Adrenal gland (tissue), 9 donors: ENCODE measurements at regions not wholly inside any gene's neighbourhood (a gene's known extent, or its start where the extent isn't known, plus 50 kb on each side); places are given as distances from the start of the nearest gene placed in this dataset.

Experiments used
- DNase-seq, 7 donors: peaks; one replicate each; pipeline ENCODE4 v3.0.0-alpha.2; 2019 to 2020
- H3K27ac ChIP-seq, 5 donors: fragments of 200-600 bp; sonication (generic) in 4 of 5; 1 replicate in 3 of 5; 2 replicates in 2 of 5; pipeline versions ENCODE4 v1.5.1 to v1.8.0; 2016 to 2020; ENCODE audit warnings: mild to moderate bottlenecking in 1 of 5
- H3K27me3 ChIP-seq: fragments of 200-600 bp; 2 replicates; pipeline ENCODE4 v1.8.0; 2021
- H3K36me3 ChIP-seq, 2 donors: fragments of 200-600 bp; replicated peaks in 1 of 2; 1 replicate in 1 of 2; 2 replicates in 1 of 2; pipeline versions ENCODE4 v1.5.1 to v1.8.0; 2018 to 2022
- H3K4me1 ChIP-seq, 2 donors: fragments of 200-600 bp; replicated peaks in 1 of 2; 1 replicate in 1 of 2; 2 replicates in 1 of 2; pipeline versions ENCODE4 v1.5.1 to v1.8.0; 2018 to 2021
- H3K4me3 ChIP-seq, 4 donors: fragments of 200-600 bp; sonication (generic) in 3 of 4; one replicate each; pipeline ENCODE4 v1.5.1; 2016 to 2018
- H3K9me3 ChIP-seq, 3 donors: fragments of 200-600 bp; sonication (generic) in 1 of 3; replicated peaks in 1 of 3; 1 replicate in 2 of 3; 2 replicates in 1 of 3; pipeline versions ENCODE4 v1.5.1 to v1.8.0; 2016 to 2021
- CTCF ChIP-seq, 6 experiments: fragments of 450-650 bp in 4 of 6; fragments of 200-600 bp in 2 of 6; sonication (generic) in 1 of 6; IDR thresholded peaks; 1 replicate in 5 of 6; 2 replicates in 1 of 6; pipeline versions ENCODE4 v1.5.1 to v1.8.0; 2016 to 2021; ENCODE audit warnings: antibody characterized with exemption in 6 of 6, mild to moderate bottlenecking in 2 of 6, moderate library complexity in 1 of 6
- POLR2A ChIP-seq, 2 donors: fragments of 450-650 bp; IDR thresholded peaks; one replicate each; pipeline ENCODE4 v1.6.1; 2017; ENCODE audit warnings: antibody characterized with exemption in 2 of 2, mild to moderate bottlenecking in 2 of 2, moderate library complexity in 1 of 2
- WGBS, 4 donors: extraction: QIAGEN DNeasy Blood & Tissue Kit in 2 of 4; methylation state at CpG; one replicate each; pipeline versions ENCODE4 v1.1.5 to v1.1.7; 2013 to 2017; 5-methylcytosine and 5-hydroxymethylcytosine counted together
- intact Hi-C, 2 donors: fragments of 100-400 bp; cut with DNase I; formaldehyde crosslinking; loops; one replicate each; pipeline versions ENCODE4 v1.14.1 to v1.15.0; 2022 to 2023
- donor health status: healthy with polysubstance abuse.
- donor health status: Bipolar disorder and iron deficiency.
- donor health status: DM: yes; HTN: yes; CAD: no.
- donor health status: DM: no; HTN: no; CAD: no.
- donor health status: DM: no; HTN: no; CAD: no.

GRCh38 chr5:74336297-74336696 lies 304.2 kb downstream of the ENC1 start:
- H3K4me3 ChIP-seq: no peak overlapping the region
- no peaks in the 10 kb centered on the region for H3K36me3 ChIP-seq
- no peak overlapping the region for H3K27ac ChIP-seq
- H3K27me3 ChIP-seq: no peaks in the 10 kb centered on the region
- WGBS, 4 donors: 82 to 94% (median 93%) methylated on average over 7 of the region's 7 CpGs
- no peaks in the 10 kb centered on the region for H3K4me1 ChIP-seq
- no peak for DNase-seq
- intact Hi-C loops: no loop called here
- H3K9me3 ChIP-seq: no peaks in the 10 kb centered on the region
- TF ChIP-seq POLR2A (IDR thresholded peaks at IDR 0.05): no peak
- TF ChIP-seq CTCF (IDR thresholded peaks at IDR 0.05): no peak

- Histone ChIP-seq H3K4me3 (no peak overlapping the region), H3K36me3 (no peaks in the 10 kb centered on the region), H3K27me3 (no peaks in the 10 kb centered on the region), H3K27ac (no peak overlapping the region), H3K9me3 (no peaks in the 10 kb centered on the region), H3K4me1 (no peaks in the 10 kb centered on the region)
- DNase-seq: no peak
- TF ChIP-seq CTCF (IDR thresholded peaks at IDR 0.05) (no peak), POLR2A (IDR thresholded peaks at IDR 0.05) (no peak)
- intact Hi-C loops: no loop called here
- 69 to 74% (median 71%) methylated on average over 5 of the region's 5 CpGs for WGBS, 4 donors
Measured at GRCh38 chr5:74334762-74335384, 305.7 kb downstream of the ENC1 start.

- 56 to 70% (median 66%) methylated on average over 4 of the region's 4 CpGs for WGBS, 4 donors
- intact Hi-C loops: no loop called here
- no peak overlapping the region for H3K27ac ChIP-seq
- H3K36me3 ChIP-seq: no peaks in the 10 kb centered on the region
- TF ChIP-seq POLR2A (IDR thresholded peaks at IDR 0.05) (no peak), CTCF (IDR thresholded peaks at IDR 0.05) (no peak)
- no peaks in the 10 kb centered on the region for H3K9me3 ChIP-seq
- no peaks in the 10 kb centered on the region for H3K4me1 ChIP-seq
- no peaks in the 10 kb centered on the region for H3K27me3 ChIP-seq
- H3K4me3 ChIP-seq: no peak overlapping the region
- no peak for DNase-seq
Measured at GRCh38 chr5:74334062-74334761, 306.3 kb downstream of the ENC1 start.

GRCh38 chr5:74333430-74333829 lies 307.1 kb downstream of the ENC1 start:
- Histone ChIP-seq H3K36me3 (no peaks in the 10 kb centered on the region), H3K4me1 (no peaks in the 10 kb centered on the region), H3K27ac (no peak overlapping the region), H3K27me3 (no peaks in the 10 kb centered on the region), H3K4me3 (no peak overlapping the region), H3K9me3 (no peaks in the 10 kb centered on the region)
- TF ChIP-seq POLR2A (IDR thresholded peaks at IDR 0.05): no peak
- TF ChIP-seq CTCF (IDR thresholded peaks at IDR 0.05): no peak
- no peak for DNase-seq
- intact Hi-C loops: no loop called here
